Activated naive CD4-positive, alpha-beta T cell treated with anti-CD3 and anti-CD28 coated beads, Interleukin-2, amount 50 U/mL, for 24 hours (primary cell): ENCODE measurements at regions not wholly inside any gene's neighbourhood (a gene's known extent, or its start where the extent isn't known, plus 50 kb on each side); places are given as distances from the start of the nearest gene placed in this dataset.

Experiments used
- H3K27ac Mint-ChIP-seq: one replicate; pipeline ENCODE4 v1.8.0; 2021; ENCODE audit warnings: mild to moderate bottlenecking, mixed read lengths
- H3K27me3 Mint-ChIP-seq: one replicate; pipeline ENCODE4 v1.8.0; 2021; ENCODE audit warnings: mixed read lengths
- H3K36me3 Mint-ChIP-seq: one replicate; pipeline ENCODE4 v1.8.0; 2021; ENCODE audit warnings: mixed read lengths
- H3K4me1 Mint-ChIP-seq: one replicate; pipeline ENCODE4 v1.8.0; 2021; ENCODE audit warnings: mixed read lengths
- H3K4me3 Mint-ChIP-seq: one replicate; pipeline ENCODE4 v1.8.0; 2021; ENCODE audit warnings: mild to moderate bottlenecking, mixed read lengths
- H3K9me3 Mint-ChIP-seq: one replicate; pipeline ENCODE4 v1.8.0; 2021; ENCODE audit warnings: mixed read lengths

- Mint-ChIP-seq H3K27ac (no peak overlapping the region), H3K4me1 (no peaks in the 10 kb centered on the region), H3K4me3 (no peak overlapping the region), H3K27me3 (peaks cover 4% of the 10 kb centered on the region), H3K9me3 (no peaks in the 10 kb centered on the region), H3K36me3 (no peaks in the 10 kb centered on the region)
Measured at GRCh38 chr16:80347002-80347401, 193.8 kb upstream of the DYNLRB2 start.

- Mint-ChIP-seq H3K4me3 (no peak overlapping the region), H3K36me3 (no peaks in the 10 kb centered on the region), H3K4me1 (no peaks in the 10 kb centered on the region), H3K9me3 (no peaks in the 10 kb centered on the region), H3K27ac (no peak overlapping the region), H3K27me3 (peaks cover 4% of the 10 kb centered on the region)
Measured at GRCh38 chr16:80346111-80346632, 194.6 kb upstream of the DYNLRB2 start.

DNA sequence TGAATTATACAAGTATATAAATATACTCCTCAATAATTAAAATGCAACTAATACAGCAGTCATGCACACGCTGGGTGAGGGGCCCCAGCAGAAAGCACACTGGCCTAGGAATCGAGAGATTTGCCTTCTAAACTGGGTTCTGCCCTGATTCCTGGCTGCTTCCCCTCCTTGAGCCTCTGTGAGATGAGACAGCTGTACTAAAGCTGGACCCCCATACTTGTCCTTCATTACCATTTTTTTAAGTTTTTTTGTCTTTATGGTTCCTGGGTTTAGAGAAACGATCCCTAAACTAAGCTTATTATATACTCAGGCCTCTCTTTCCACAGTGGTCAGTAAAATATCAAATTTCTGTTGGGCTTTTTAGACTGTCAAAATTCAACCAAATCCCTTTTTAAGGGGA is 195.1 kb upstream of the DYNLRB2 start:
- Mint-ChIP-seq H3K27ac (no peak overlapping the region), H3K4me1 (no peaks in the 10 kb centered on the region), H3K9me3 (no peaks in the 10 kb centered on the region), H3K36me3 (no peaks in the 10 kb centered on the region), H3K4me3 (no peak overlapping the region), H3K27me3 (peaks cover 4% of the 10 kb centered on the region)

GRCh38 chr16:80344570-80344969 is 196.2 kb upstream of the DYNLRB2 start:
- Mint-ChIP-seq H3K4me3 (no peak overlapping the region), H3K27ac (no peak overlapping the region), H3K9me3 (no peaks in the 10 kb centered on the region), H3K4me1 (no peaks in the 10 kb centered on the region), H3K36me3 (no peaks in the 10 kb centered on the region), H3K27me3 (peaks cover 5% of the 10 kb centered on the region)

DNA sequence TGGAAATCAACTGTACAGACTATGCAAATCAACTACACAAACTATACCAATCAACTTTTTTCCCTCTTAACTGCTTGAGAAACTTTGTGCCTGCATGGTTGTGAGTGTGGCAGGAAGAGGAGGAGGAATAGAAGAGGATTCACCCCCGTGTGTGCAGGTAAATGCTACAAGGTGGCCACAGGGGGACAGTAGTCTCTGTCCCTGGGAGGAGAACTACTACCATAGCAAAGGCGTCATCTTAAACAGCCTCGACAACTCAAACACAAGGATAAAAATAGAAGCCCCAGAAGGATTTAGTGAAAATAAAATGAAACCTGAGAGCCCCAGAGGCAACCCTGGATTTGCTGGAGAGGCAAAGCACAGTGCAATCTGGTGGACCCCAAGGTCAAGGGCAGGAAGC is 199.5 kb upstream of the DYNLRB2 start:
- H3K4me1 Mint-ChIP-seq = no peaks in the 10 kb centered on the region
- H3K36me3 Mint-ChIP-seq = no peaks in the 10 kb centered on the region
- H3K4me3 Mint-ChIP-seq = no peak overlapping the region
- H3K27me3 Mint-ChIP-seq = peaks cover 6% of the 10 kb centered on the region
- no peaks in the 10 kb centered on the region for H3K9me3 Mint-ChIP-seq
- H3K27ac Mint-ChIP-seq = no peak overlapping the region

- Mint-ChIP-seq H3K27ac (no peak overlapping the region), H3K27me3 (peaks cover 4% of the 10 kb centered on the region)
Measured at GRCh38 chr16:80337786-80338185, 203.0 kb upstream of the DYNLRB2 start.

GRCh38 chr16:80330803-80331202 is 210.0 kb upstream of the DYNLRB2 start:
- H3K27ac Mint-ChIP-seq = no peak overlapping the region

More at GRCh38 chr16:80337786-80338185, 203.0 kb upstream of the DYNLRB2 start:
- Mint-ChIP-seq H3K36me3 (no peaks in the 10 kb centered on the region), H3K4me3 (no peak overlapping the region), H3K9me3 (no peaks in the 10 kb centered on the region), H3K4me1 (no peaks in the 10 kb centered on the region)

DNA sequence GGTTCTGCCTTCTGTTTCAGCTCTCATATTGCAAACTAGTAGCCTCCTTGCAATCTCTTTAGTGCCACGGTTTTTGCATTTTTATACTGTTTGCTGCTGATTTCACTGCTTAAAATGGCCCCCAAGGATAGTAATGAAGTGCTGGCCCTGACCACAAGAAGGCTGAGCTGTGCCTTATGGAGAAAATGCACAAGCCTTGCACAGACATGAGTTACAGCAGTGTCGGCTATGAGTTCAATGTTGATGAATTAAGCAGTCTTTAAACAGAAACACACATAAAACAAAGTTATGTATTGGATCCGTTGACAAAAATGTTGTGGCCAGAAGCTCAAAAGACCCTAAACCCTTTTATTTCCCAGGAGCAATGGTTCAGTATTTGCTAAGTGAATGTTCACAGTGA is 210.6 kb upstream of the DYNLRB2 start:
- peaks cover 5% of the 10 kb centered on the region for H3K27me3 Mint-ChIP-seq
- no peaks in the 10 kb centered on the region for H3K36me3 Mint-ChIP-seq
- H3K9me3 Mint-ChIP-seq = no peaks in the 10 kb centered on the region
- no peaks in the 10 kb centered on the region for H3K4me1 Mint-ChIP-seq
- no peak overlapping the region for H3K27ac Mint-ChIP-seq
- no peak overlapping the region for H3K4me3 Mint-ChIP-seq

More at GRCh38 chr16:80330803-80331202, 210.0 kb upstream of the DYNLRB2 start:
- Mint-ChIP-seq H3K36me3 (no peaks in the 10 kb centered on the region), H3K4me3 (no peak overlapping the region), H3K27me3 (peaks cover 5% of the 10 kb centered on the region), H3K9me3 (no peaks in the 10 kb centered on the region), H3K4me1 (no peaks in the 10 kb centered on the region)

GRCh38 chr16:80327740-80328139 is 213.1 kb upstream of the DYNLRB2 start:
- H3K27me3 Mint-ChIP-seq = peaks cover 5% of the 10 kb centered on the region
- H3K9me3 Mint-ChIP-seq = no peaks in the 10 kb centered on the region
- H3K4me1 Mint-ChIP-seq = no peaks in the 10 kb centered on the region
- no peaks in the 10 kb centered on the region for H3K36me3 Mint-ChIP-seq
- no peak overlapping the region for H3K27ac Mint-ChIP-seq
- no peak overlapping the region for H3K4me3 Mint-ChIP-seq

DNA sequence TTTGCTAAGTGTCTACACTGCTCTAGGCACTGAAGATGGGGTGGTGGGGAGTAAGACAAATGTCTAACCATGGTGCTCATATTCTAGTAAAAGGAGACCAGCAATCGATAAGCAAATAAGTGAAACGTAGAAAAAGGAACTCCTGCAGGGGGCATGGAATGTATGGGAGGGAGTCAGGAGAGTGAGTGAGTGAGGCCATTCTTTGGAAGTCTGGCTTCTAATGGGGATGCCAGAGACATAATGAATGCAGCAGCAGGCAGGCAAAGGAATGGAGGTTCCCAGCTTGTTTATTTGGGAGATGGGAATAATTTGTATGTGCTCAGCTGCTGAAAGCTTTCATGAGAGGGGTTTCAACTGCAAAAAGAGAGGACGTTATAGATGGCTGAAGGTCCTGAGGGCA is 216.4 kb upstream of the DYNLRB2 start:
- Mint-ChIP-seq H3K27me3 (peaks cover 6% of the 10 kb centered on the region), H3K27ac (peak overlapping the region; percentile 30), H3K9me3 (no peaks in the 10 kb centered on the region), H3K4me1 (no peaks in the 10 kb centered on the region), H3K36me3 (no peaks in the 10 kb centered on the region), H3K4me3 (no peak overlapping the region)

DNA sequence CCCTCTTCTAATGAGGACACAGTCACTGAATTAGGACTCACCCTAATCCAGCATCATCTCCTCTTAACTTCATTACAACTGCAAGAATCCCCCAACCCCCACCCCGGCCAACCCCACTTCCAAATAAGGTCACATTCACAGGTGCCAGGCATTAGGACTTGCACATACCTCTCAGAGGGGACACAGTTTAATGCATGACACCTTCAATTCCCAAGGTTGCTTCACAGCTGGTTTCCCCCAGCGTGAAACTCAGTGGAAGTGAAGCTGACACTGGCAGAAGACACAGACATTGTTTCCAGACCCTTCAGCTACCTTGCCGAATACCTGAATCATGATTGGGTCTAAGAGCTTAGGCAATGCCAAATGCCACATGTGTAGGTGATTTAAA is 217.0 kb upstream of the DYNLRB2 start:
- H3K27ac Mint-ChIP-seq = no peak overlapping the region
- no peak overlapping the region for H3K4me3 Mint-ChIP-seq
- H3K36me3 Mint-ChIP-seq = no peaks in the 10 kb centered on the region
- H3K4me1 Mint-ChIP-seq = no peaks in the 10 kb centered on the region
- H3K9me3 Mint-ChIP-seq = no peaks in the 10 kb centered on the region
- H3K27me3 Mint-ChIP-seq = peaks cover 5% of the 10 kb centered on the region

DNA sequence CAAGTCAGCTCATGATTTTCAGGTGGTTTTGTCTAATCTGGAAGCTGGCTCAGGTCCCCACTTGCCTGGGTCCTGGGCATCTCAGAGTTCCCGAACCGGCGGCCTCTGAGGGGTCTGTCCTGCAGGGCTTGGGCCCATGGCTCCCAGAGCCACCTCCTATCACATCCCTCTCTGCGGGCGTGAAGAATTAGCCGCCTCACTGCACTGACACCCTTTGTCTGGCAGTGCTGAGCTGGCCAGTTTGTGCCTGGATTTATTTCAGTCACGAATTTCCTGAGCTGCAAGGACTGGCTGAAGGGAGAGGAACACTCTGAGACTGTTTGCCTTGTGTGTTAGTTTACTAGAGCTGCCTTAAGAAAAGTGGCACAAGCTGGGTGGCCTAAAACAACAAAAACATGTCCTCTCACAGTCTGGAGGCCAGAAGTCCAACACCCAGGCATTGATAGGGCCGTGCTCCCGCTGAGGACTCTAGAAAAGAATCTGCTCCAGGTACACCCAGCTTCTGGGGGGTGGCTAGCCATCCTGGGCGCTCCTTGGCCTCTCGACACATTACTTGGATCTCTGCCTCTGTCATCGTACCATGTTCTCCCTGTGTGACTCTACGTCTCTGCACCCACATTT is 217.5 kb upstream of the DYNLRB2 start:
- H3K4me3 Mint-ChIP-seq = no peak overlapping the region
- no peak overlapping the region for H3K27ac Mint-ChIP-seq
- no peaks in the 10 kb centered on the region for H3K36me3 Mint-ChIP-seq
- no peaks in the 10 kb centered on the region for H3K9me3 Mint-ChIP-seq
- peaks cover 7% of the 10 kb centered on the region for H3K27me3 Mint-ChIP-seq
- no peaks in the 10 kb centered on the region for H3K4me1 Mint-ChIP-seq

GRCh38 chr16:80319181-80319580 is 221.6 kb upstream of the DYNLRB2 start:
- no peak overlapping the region for H3K4me3 Mint-ChIP-seq
- no peaks in the 10 kb centered on the region for H3K36me3 Mint-ChIP-seq
- H3K27me3 Mint-ChIP-seq = peaks cover 9% of the 10 kb centered on the region
- no peak overlapping the region for H3K27ac Mint-ChIP-seq
- H3K9me3 Mint-ChIP-seq = no peaks in the 10 kb centered on the region
- H3K4me1 Mint-ChIP-seq = no peaks in the 10 kb centered on the region

DNA sequence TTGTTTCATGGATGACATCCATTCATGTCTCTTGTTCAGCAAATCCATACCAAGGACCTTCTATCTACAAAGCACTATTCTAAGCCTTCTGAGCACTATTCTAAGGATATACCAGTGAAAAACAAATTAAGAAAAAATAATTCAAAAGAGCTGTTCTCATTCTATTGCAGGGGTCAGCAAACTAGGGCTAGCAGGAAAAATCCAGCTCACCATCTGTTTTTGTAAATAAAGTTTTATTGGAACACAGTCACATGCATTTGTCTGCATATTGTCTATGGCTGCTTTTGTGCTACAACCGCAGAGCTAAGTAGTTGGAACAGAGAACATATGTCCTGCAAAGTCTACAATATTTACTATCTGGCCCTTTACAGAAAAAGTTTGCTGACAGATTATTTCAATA is 222.7 kb upstream of the DYNLRB2 start:
- H3K27ac Mint-ChIP-seq = no peak overlapping the region
- no peaks in the 10 kb centered on the region for H3K4me1 Mint-ChIP-seq
- H3K9me3 Mint-ChIP-seq = no peaks in the 10 kb centered on the region
- H3K4me3 Mint-ChIP-seq = no peak overlapping the region
- H3K36me3 Mint-ChIP-seq = no peaks in the 10 kb centered on the region
- H3K27me3 Mint-ChIP-seq = peaks cover 13% of the 10 kb centered on the region

DNA sequence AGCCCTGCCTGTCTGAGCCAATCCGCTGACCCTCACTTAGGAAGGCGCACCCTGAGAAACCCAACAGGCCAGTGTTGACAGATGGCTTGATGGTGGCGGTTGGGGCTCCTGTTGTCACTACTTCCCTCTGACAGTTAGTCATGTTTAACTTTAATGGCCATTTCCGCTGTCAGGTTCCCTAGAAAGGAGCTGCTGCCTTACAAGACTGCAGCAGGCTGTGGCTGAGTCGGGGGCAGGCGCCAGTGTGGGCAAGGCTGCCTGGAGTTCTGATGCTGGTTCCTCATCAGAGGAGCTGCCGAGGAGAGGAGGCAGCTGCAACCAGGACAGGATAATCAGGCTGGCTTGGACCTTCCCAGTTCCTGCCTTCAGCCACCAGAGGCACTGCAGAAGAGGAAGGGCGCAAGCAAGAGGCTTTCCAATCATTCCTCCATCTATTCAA is 223.2 kb upstream of the DYNLRB2 start:
- no peaks in the 10 kb centered on the region for H3K36me3 Mint-ChIP-seq
- H3K27me3 Mint-ChIP-seq = peaks cover 17% of the 10 kb centered on the region
- no peaks in the 10 kb centered on the region for H3K9me3 Mint-ChIP-seq
- no peaks in the 10 kb centered on the region for H3K4me1 Mint-ChIP-seq
- no peak overlapping the region for H3K4me3 Mint-ChIP-seq
- no peak overlapping the region for H3K27ac Mint-ChIP-seq

- H3K4me3 Mint-ChIP-seq = no peak overlapping the region
- H3K27ac Mint-ChIP-seq = no peak overlapping the region
- no peaks in the 10 kb centered on the region for H3K9me3 Mint-ChIP-seq
- no peaks in the 10 kb centered on the region for H3K4me1 Mint-ChIP-seq
- peaks cover 17% of the 10 kb centered on the region for H3K27me3 Mint-ChIP-seq
- no peaks in the 10 kb centered on the region for H3K36me3 Mint-ChIP-seq
Measured at GRCh38 chr16:80317116-80317515, 223.7 kb upstream of the DYNLRB2 start.

DNA sequence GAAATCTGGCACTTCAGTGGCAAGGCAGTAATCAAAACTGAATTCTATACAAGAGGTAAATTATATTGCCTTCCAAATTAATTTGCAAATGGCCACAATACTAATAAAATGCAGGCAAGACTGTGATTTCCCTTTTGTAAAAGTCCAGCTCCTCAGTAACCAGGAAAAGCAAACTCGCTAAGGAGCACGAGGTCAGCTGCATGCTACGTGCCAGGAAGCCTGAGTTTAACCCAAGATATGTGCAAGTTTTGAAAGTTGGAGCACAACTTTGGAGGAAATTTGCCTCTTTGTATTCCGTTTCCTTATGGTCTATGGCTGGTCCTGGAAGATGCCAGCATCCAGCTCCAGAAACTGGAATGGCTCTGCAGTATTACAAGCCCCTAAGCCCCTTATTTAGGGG is 226.8 kb upstream of the DYNLRB2 start:
- peaks cover 18% of the 10 kb centered on the region for H3K27me3 Mint-ChIP-seq
- no peaks in the 10 kb centered on the region for H3K36me3 Mint-ChIP-seq
- no peak overlapping the region for H3K27ac Mint-ChIP-seq
- no peak overlapping the region for H3K4me3 Mint-ChIP-seq
- no peaks in the 10 kb centered on the region for H3K4me1 Mint-ChIP-seq
- no peaks in the 10 kb centered on the region for H3K9me3 Mint-ChIP-seq
